ENCODE measurements at regions not wholly inside any gene's neighbourhood (a gene's known extent, or its start where the extent isn't known, plus 50 kb on each side); places are given as distances from the start of the nearest gene placed in this dataset.

DNA sequence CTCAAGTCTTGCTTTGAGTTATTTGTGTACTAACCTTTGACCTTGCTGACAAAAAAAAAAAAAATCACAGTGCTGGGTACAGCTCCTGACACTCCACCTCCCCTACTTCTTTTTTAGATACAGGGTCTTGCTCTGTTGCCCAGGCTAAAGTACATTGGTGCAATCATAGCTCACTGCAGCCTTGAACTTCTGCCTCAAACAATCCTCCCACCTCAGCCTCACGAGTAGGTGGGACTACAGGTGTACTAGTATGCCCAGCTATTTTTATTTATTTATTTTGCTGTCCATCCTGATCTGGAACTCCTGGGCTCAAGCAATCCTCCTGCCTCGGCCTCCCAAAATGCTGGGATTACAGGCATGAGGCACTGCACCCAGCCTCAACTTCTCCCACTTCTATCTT lies 57.2 kb upstream of the KCNMB1 start:
- intact Hi-C loops (cut with DNase I), result no loop called here
- no peak overlapping the region for H3K27ac ChIP-seq
- DNase-seq (no peak), ATAC-seq (no peak)
- no peak for TF ChIP-seq CTCF (IDR thresholded peaks at IDR 0.05)
- TF ChIP-seq POLR2A (IDR thresholded peaks at IDR 0.05), result no peak
- no peaks in the 10 kb centered on the region for H3K27me3 ChIP-seq
- H3K4me3 ChIP-seq, result no peak overlapping the region
- 87 to 97% (median 96%) methylated on average over 2 of the region's 2 CpGs for WGBS, 4 donors
- H3K4me1 ChIP-seq, result no peaks in the 10 kb centered on the region
- no peaks in the 10 kb centered on the region for H3K36me3 ChIP-seq
- peaks cover 0 to 11% (median 0%) of the 10 kb centered on the region in 12 donors for H3K9me3 ChIP-seq

GRCh38 chr5:170445936-170446335 lies 56.8 kb upstream of the KCNMB1 start:
- peaks cover 0 to 11% (median 0%) of the 10 kb centered on the region in 12 donors for H3K9me3 ChIP-seq
- no peak for ATAC-seq
- no peak overlapping the region for H3K27ac ChIP-seq
- no peaks in the 10 kb centered on the region for H3K36me3 ChIP-seq
- no peak for DNase-seq
- no peaks in the 10 kb centered on the region for H3K4me1 ChIP-seq
- no peak for TF ChIP-seq CTCF (IDR thresholded peaks at IDR 0.05)
- TF ChIP-seq POLR2A (IDR thresholded peaks at IDR 0.05), result no peak
- WGBS, 4 donors, result 89 to 95% (median 91%) methylated on average over 8 of the region's 8 CpGs
- intact Hi-C loops (cut with DNase I), result no loop called here
- H3K4me3 ChIP-seq, result no peak overlapping the region
- no peaks in the 10 kb centered on the region for H3K27me3 ChIP-seq

DNA sequence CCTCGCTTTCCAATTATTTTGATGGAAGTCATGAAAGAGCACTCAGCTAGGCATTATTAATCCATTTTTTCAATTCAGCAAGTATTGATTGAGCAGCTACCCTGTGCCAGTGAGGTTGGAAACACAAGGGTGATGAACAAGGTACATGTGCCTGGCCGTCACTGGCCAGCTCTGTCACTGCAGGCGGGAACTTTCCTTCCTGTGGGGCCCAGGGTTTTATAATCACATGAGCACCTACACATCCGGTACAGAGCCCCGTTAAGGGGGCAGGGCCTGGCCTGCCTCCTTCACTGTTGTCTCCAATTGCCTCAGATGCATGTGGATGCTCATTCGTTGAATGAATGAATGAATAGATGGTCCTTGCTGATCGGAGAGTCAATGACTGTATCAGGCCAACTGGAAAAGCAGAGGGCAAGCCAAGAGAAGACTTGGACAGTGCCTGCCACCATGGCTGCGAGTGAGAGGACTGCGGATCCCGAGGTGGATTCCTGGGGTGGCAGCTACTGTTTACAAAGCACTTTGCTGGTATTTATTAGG lies 55.9 kb upstream of the KCNMB1 start:
- no peaks in the 10 kb centered on the region for H3K4me1 ChIP-seq
- H3K9me3 ChIP-seq, result peaks cover 0 to 11% (median 0%) of the 10 kb centered on the region in 12 donors
- no peak overlapping the region for H3K27ac ChIP-seq
- H3K4me3 ChIP-seq, result no peak overlapping the region
- intact Hi-C loops (cut with DNase I), result no loop called here
- ATAC-seq (no peak), DNase-seq (no peak)
- no peaks in the 10 kb centered on the region for H3K27me3 ChIP-seq
- H3K36me3 ChIP-seq, result no peaks in the 10 kb centered on the region
- TF ChIP-seq CTCF (IDR thresholded peaks at IDR 0.05) (no peak), POLR2A (IDR thresholded peaks at IDR 0.05) (no peak)
- WGBS, 4 donors, result 76 to 87% (median 77%) methylated on average over 10 of the region's 10 CpGs

DNA sequence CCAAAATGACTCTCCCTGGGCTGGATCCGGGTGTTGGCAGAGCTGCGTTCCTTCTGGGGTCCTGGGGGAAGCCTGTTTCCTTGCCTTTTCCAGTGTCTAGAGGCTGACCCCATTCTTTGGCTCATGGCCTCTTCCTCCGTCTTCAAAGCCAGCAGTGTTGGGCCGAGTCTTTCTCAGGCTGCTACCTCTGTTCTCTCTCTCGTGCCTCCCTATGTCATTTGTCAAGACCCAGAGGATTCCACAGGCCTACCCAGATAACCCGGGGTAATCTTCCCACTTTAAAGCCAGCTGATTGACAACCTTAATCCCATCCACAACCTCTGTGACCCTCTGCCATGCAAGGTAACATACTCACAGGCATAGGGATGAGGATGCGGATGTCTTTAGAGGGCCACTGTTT lies 55.0 kb upstream of the KCNMB1 start:
- WGBS, 4 donors, result 81 to 91% (median 87%) methylated on average over 7 of the region's 7 CpGs

More for the DNA sequence above, 55.0 kb upstream of the KCNMB1 start:
- Histone ChIP-seq H3K9me3 (peaks cover 0 to 11% (median 0%) of the 10 kb centered on the region in 12 donors), H3K27me3 (no peaks in the 10 kb centered on the region), H3K36me3 (no peaks in the 10 kb centered on the region), H3K4me1 (no peaks in the 10 kb centered on the region), H3K4me3 (no peak overlapping the region), H3K27ac (no peak overlapping the region)
- intact Hi-C loops (cut with DNase I), result no loop called here
- DNase-seq (no peak), ATAC-seq (no peak)
- TF ChIP-seq CTCF (IDR thresholded peaks at IDR 0.05) (no peak), POLR2A (IDR thresholded peaks at IDR 0.05) (no peak)
